GM12878 (cell line): ENCODE measurements at regions not wholly inside any gene's neighbourhood (a gene's known extent, or its start where the extent isn't known, plus 50 kb on each side); places are given as distances from the start of the nearest gene placed in this dataset.

Experiments
- ATAC-seq: fragments of 200-7000 bp; cut with Tn5 transposase; 3 replicates; pipeline ENCODE4 v1.9.1; 2020; ENCODE audit warnings: mild to moderate bottlenecking, moderate library complexity
- BruUV-seq: library from RNA; stranded (reverse); fragments of 400-500 nt; replicated peaks from 2 replicates; lab custom pipeline; 2021; lab: Mats Ljungman, UMichigan
- CTCF ChIA-PET: fragments of 300-600 bp; sonication (Branson Sonifier 250); formaldehyde crosslinking; extraction: SDS; loops from one replicate; lab custom pipeline; 2021; ENCODE audit warnings: inconsistent platforms; lab: Yijun Ruan, JAX
- POLR2A ChIA-PET: fragments of 350-600 bp; formaldehyde crosslinking; extraction: SDS; loops from one replicate; lab custom pipeline; 2021; ENCODE audit warnings: inconsistent platforms; lab: Charles Lee
- RAD21 ChIA-PET: fragments of 300-600 bp; sonication (Branson Sonifier 250); formaldehyde crosslinking; loops from one replicate; lab custom pipeline; 2023; ENCODE audit warnings: antibody characterized with exemption; ENCODE audit not compliant: unreplicated experiment; lab: Charles Lee
- SMC1A ChIA-PET: fragments of 300-600 bp; sonication (Branson Sonifier 250); formaldehyde crosslinking; loops from one replicate; lab custom pipeline; 2023; ENCODE audit not compliant: unreplicated experiment, uncharacterized antibody; lab: Charles Lee
- DNase-seq: peaks from one replicate; pipeline ENCODE4 v3.0.0-alpha.2; 2011; ENCODE audit warnings: low read depth, low spot score
- FAIRE-seq: peaks from 3 replicates; lab custom pipeline; 2011; peaks lifted over from hg19 to GRCh38; lab: Jason Lieb, UNC
- H2AFZ ChIP-seq: 2 replicates; pipeline ENCODE4 v1.6.0; 2011; ENCODE audit warnings: low read depth, low read length, control low read depth; ENCODE audit not compliant: control insufficient read depth
- H3K27ac ChIP-seq: 2 replicates; pipeline ENCODE4 v1.5.1; 2011; ENCODE audit warnings: control low read depth; ENCODE audit not compliant: control insufficient read depth, insufficient read depth
- H3K27me3 ChIP-seq, 2 experiments: replicated peaks in 1 of 2; 2 replicates each; pipeline versions ENCODE4 v1.6.0 to v1.6.1; 2011; ENCODE audit warnings: low read length in 1 of 2; ENCODE audit not compliant: control insufficient read depth in 2 of 2, insufficient read depth in 2 of 2
- H3K36me3 ChIP-seq, 2 experiments: 2 replicates each; pipeline ENCODE4 v1.5.1; 2011; ENCODE audit warnings: low read length in 1 of 2; ENCODE audit not compliant: control insufficient read depth in 2 of 2, insufficient read depth in 2 of 2
- H3K4me1 ChIP-seq: 2 replicates; pipeline ENCODE4 v1.6.1; 2011; ENCODE audit warnings: mild to moderate bottlenecking, low read length, moderate library complexity, mixed read lengths; ENCODE audit not compliant: control insufficient read depth, insufficient read depth
- H3K4me2 ChIP-seq: 2 replicates; pipeline ENCODE4 v1.6.0; 2011; ENCODE audit warnings: control low read depth; ENCODE audit not compliant: control insufficient read depth, insufficient read depth
- H3K4me3 ChIP-seq: fragments of 200-600 bp; sonication (generic); 2 replicates; pipeline ENCODE4 v1.5.1; 2016
- H3K79me2 ChIP-seq: 2 replicates; pipeline ENCODE4 v1.6.0; 2011; ENCODE audit warnings: low read length; ENCODE audit not compliant: control insufficient read depth, insufficient read depth
- H3K9ac ChIP-seq: 2 replicates; pipeline ENCODE4 v1.8.0; 2011; ENCODE audit warnings: low read length, control low read depth, mixed read lengths; ENCODE audit not compliant: control insufficient read depth, insufficient read depth
- H3K9me3 ChIP-seq: replicated peaks from 3 replicates; pipeline ENCODE4 v1.5.1; 2011; ENCODE audit warnings: mild to moderate bottlenecking, low read length; ENCODE audit not compliant: control insufficient read depth, insufficient read depth
- H4K20me1 ChIP-seq: 2 replicates; pipeline ENCODE4 v1.6.0; 2011; ENCODE audit not compliant: control insufficient read depth, insufficient read depth
- CBFB ChIP-seq: IDR thresholded peaks from 2 replicates; pipeline ENCODE4 v1.6.1; 2016; ENCODE audit warnings: antibody characterized with exemption, low read depth
- CBX5 ChIP-seq: sonication (generic); IDR thresholded peaks from 2 replicates; pipeline ENCODE4 v1.6.1; 2016; ENCODE audit warnings: low read depth, moderate library complexity, mild to moderate bottlenecking, inconsistent platforms
- DPF2 ChIP-seq: fragments of 450-650 bp; IDR thresholded peaks from 2 replicates; pipeline ENCODE4 v1.6.1; 2017; ENCODE audit warnings: mild to moderate bottlenecking
- EED ChIP-seq: sonication (generic); IDR thresholded peaks from 2 replicates; pipeline ENCODE4 v1.6.1; 2016; ENCODE audit warnings: antibody characterized with exemption, low read depth
- HCFC1 ChIP-seq: fragments of 150-350 bp; IDR thresholded peaks from 2 replicates; pipeline ENCODE4 v1.6.1; 2014; ENCODE audit warnings: low read length
- JUND ChIP-seq: IDR thresholded peaks from 2 replicates; pipeline ENCODE4 v1.6.1; 2012; ENCODE audit warnings: low read depth, mild to moderate bottlenecking, low read length, improper control_type of control experiment, moderate library complexity
- MTA2 ChIP-seq: fragments of 450-650 bp; IDR thresholded peaks from 2 replicates; pipeline ENCODE4 v1.6.1; 2016; ENCODE audit warnings: low read depth, mild to moderate bottlenecking, moderate library complexity
- NRF1 ChIP-seq: conservative IDR thresholded peaks from 2 replicates; pipeline ENCODE4 v1.6.1; 2011; ENCODE audit warnings: mild to moderate bottlenecking, low read depth, low read length, improper control_type of control experiment
- RCOR1 ChIP-seq: conservative IDR thresholded peaks from 2 replicates; pipeline ENCODE4 v1.6.1; 2012; ENCODE audit warnings: low read depth, low read length, improper control_type of control experiment
- RUNX3 ChIP-seq: IDR thresholded peaks from 2 replicates; pipeline ENCODE4 v1.6.1; 2012; ENCODE audit warnings: low read length, inconsistent platforms
- SMAD5 ChIP-seq: IDR thresholded peaks from 2 replicates; pipeline ENCODE4 v1.6.1; 2016; ENCODE audit warnings: antibody characterized with exemption, low read depth
- STAT1 ChIP-seq: fragments of 450-650 bp; conservative IDR thresholded peaks from 2 replicates; pipeline ENCODE4 v1.6.1; 2014; ENCODE audit warnings: antibody characterized with exemption, mild to moderate bottlenecking
- TCF3 ChIP-seq: IDR thresholded peaks from 2 replicates; pipeline ENCODE4 v1.6.1; 2012; ENCODE audit warnings: low read depth, mild to moderate bottlenecking, low read length, borderline replicate concordance; ENCODE audit not compliant: insufficient read depth
- TCF7 ChIP-seq: IDR thresholded peaks from 2 replicates; pipeline ENCODE4 v1.6.1; 2014; ENCODE audit warnings: antibody characterized with exemption, borderline replicate concordance
- YY1 ChIP-seq: IDR thresholded peaks from 2 replicates; pipeline ENCODE4 v1.6.1; 2011; ENCODE audit warnings: low read depth, mild to moderate bottlenecking, low read length
- ZSCAN29 ChIP-seq: fragments of 450-650 bp; IDR thresholded peaks from 2 replicates; pipeline ENCODE4 v1.6.1; 2017; ENCODE audit warnings: mild to moderate bottlenecking, moderate library complexity
- WGBS: methylation state at CpG from one replicate; pipeline ENCODE4 v1.1.6; 2016; ENCODE audit warnings: low lambda C conversion rate; ENCODE audit not compliant: insufficient replicate concordance, insufficient coverage; ENCODE audit errors: missing lambda C conversion rate; 5-methylcytosine and 5-hydroxymethylcytosine counted together
- in situ Hi-C: fragments of 300-500 bp; cut with MboI; formaldehyde crosslinking; loops from 9 replicates; pipeline ENCODE4 v1.14.3; 2018; ENCODE audit warnings: mixed read lengths
- intact Hi-C: fragments of 100-400 bp; cut with micrococcal nuclease; formaldehyde crosslinking; loops from one replicate; pipeline ENCODE4 v1.14.2; 2022; ENCODE audit not compliant: unreplicated experiment
- TF ChIP-seq, protein P1 (sequence below): fragments of 450-650 bp; conservative IDR thresholded peaks from 2 replicates; pipeline ENCODE4 v1.6.1; 2017; ENCODE audit warnings: mild to moderate bottlenecking, moderate library complexity
- TF ChIP-seq, protein P2 (sequence below): IDR thresholded peaks from 2 replicates; pipeline ENCODE4 v1.6.1; 2012; ENCODE audit warnings: low read depth, low read length, improper control_type of control experiment
- TF ChIP-seq, protein P3 (sequence below): fragments of 450-650 bp; IDR thresholded peaks from 2 replicates; pipeline ENCODE4 v1.6.1; 2017; ENCODE audit warnings: borderline replicate concordance

DNA sequence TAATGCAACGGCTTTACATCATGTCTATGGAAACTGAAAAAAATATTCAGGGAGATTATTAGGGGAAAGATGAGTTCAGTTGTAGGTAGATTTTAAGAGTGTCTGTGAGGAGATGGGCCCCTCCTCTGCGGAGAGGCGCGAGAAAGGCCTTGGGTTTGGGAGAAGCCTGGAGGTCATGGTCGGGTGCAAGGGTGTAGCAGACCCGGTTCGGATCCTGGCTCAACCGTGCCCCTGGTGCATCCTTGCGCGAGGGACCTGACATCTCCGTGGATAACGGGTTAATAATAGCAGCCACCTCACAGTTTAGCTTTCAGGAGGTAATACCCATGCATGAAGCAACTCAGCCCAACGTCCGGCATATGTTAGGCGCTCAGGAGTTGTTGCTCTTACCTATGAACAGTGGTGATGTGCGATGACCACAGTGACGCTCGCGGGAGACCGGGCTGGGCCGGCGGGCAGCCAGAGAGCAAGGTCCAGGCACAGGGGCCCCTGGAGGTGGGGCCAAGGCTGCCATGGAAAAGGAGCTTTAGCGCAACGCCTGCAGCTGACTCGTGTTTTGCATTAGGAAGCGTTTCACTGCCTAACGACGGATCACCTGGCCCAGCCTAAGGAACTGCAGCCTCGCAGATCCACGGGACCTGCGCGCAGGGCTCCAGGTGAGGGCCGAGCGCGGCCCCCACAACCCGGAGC lies 146.4 kb upstream of the ARID1B start (continued):
- TF ChIP-seq, protein P1, sequence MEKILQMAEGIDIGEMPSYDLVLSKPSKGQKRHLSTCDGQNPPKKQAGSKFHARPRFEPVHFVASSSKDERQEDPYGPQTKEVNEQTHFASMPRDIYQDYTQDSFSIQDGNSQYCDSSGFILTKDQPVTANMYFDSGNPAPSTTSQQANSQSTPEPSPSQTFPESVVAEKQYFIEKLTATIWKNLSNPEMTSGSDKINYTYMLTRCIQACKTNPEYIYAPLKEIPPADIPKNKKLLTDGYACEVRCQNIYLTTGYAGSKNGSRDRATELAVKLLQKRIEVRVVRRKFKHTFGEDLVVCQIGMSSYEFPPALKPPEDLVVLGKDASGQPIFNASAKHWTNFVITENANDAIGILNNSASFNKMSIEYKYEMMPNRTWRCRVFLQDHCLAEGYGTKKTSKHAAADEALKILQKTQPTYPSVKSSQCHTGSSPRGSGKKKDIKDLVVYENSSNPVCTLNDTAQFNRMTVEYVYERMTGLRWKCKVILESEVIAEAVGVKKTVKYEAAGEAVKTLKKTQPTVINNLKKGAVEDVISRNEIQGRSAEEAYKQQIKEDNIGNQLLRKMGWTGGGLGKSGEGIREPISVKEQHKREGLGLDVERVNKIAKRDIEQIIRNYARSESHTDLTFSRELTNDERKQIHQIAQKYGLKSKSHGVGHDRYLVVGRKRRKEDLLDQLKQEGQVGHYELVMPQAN: no peak
- TF ChIP-seq TCF3: no peak
- no peak for TF ChIP-seq RCOR1
- no peak for TF ChIP-seq HCFC1
- TF ChIP-seq CBFB: no peak
- TF ChIP-seq TCF7: no peak
- TF ChIP-seq ZSCAN29: no peak
- TF ChIP-seq STAT1: no peak
- no peak for TF ChIP-seq YY1

DNA sequence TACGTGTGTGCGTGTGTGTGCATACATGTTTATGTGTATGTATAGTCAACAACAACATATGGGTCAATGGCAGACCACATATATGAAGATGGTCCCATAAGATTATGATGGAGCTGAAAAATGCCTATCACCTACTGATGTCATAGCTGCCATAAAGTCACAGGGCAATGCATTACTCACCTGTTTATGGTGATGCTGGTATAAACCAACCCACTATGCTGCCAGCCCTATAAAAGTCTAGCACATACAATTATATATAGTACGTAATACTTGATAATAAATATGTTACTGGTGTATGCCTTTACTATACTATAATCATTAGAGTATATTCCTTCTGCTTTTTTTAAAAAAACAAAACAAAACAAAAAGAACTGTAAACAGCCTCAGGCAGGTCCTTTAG lies 148.4 kb upstream of the ARID1B start:
- CTCF ChIA-PET: interaction anchor here (1.1 to 1.3 kb wide), 3 partner anchors 8 to 64 kb away, joined by 3 read pairs; no protein-coding TSS in a partner anchor
- no peaks in the 10 kb centered on the region for H3K27me3 ChIP-seq
- no peak overlapping the region for H3K4me3 ChIP-seq
- intact Hi-C loops: no loop called here
- no peak overlapping the region for H3K9ac ChIP-seq
- H4K20me1 ChIP-seq: no peaks in the 10 kb centered on the region
- H3K4me1 ChIP-seq: no peaks in the 10 kb centered on the region
- ATAC-seq: no peak
- no peak for FAIRE-seq
- in situ Hi-C loops: no loop called here
- TF ChIP-seq, protein P1: no peak
- TF ChIP-seq NRF1: no peak
- no peak for TF ChIP-seq CBX5
- no peak for TF ChIP-seq JUND
- TF ChIP-seq, protein P2, sequence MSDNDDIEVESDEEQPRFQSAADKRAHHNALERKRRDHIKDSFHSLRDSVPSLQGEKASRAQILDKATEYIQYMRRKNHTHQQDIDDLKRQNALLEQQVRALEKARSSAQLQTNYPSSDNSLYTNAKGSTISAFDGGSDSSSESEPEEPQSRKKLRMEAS: no peak
- TF ChIP-seq, protein P3, sequence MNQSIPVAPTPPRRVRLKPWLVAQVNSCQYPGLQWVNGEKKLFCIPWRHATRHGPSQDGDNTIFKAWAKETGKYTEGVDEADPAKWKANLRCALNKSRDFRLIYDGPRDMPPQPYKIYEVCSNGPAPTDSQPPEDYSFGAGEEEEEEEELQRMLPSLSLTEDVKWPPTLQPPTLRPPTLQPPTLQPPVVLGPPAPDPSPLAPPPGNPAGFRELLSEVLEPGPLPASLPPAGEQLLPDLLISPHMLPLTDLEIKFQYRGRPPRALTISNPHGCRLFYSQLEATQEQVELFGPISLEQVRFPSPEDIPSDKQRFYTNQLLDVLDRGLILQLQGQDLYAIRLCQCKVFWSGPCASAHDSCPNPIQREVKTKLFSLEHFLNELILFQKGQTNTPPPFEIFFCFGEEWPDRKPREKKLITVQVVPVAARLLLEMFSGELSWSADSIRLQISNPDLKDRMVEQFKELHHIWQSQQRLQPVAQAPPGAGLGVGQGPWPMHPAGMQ: no peak
- no peak for TF ChIP-seq DPF2
- no peak for TF ChIP-seq EED
- TF ChIP-seq SMAD5: no peak
- no peak for TF ChIP-seq MTA2
- no peak for TF ChIP-seq RUNX3
- DNase-seq: no peak
- no peaks in the 10 kb centered on the region; the same call in 2 of the 3 replicates for H3K9me3 ChIP-seq
- no peaks in the 10 kb centered on the region for H3K36me3 ChIP-seq
- SMC1A ChIA-PET: interaction anchor here (0.6 to 1.4 kb wide), 3 partner anchors 39 to 233 kb away, joined by 3 to 4 read pairs (median 3); no protein-coding TSS in a partner anchor
- no peak overlapping the region for H3K27ac ChIP-seq
- no peak overlapping the region for H2AFZ ChIP-seq
- RAD21 ChIA-PET: no interaction called here
- POLR2A ChIA-PET: no interaction called here
- no peaks in the 10 kb centered on the region for H3K79me2 ChIP-seq
- 62% methylated on average over 3 of the region's 3 CpGs for WGBS
- no peak overlapping the region for H3K4me2 ChIP-seq
- BruUV-seq: no TSS peak
